GM18909 (cell line): ENCODE measurements at regions not wholly inside any gene's neighbourhood (a gene's known extent, or its start where the extent isn't known, plus 50 kb on each side); places are given as distances from the start of the nearest gene placed in this dataset.

ENCODE experiments used
- ATAC-seq: cut with Tn5 transposase; IDR thresholded peaks from one replicate; pipeline ENCODE4 v1.9.1; 2021; ENCODE audit warnings: mild to moderate bottlenecking; ENCODE audit not compliant: unreplicated experiment, poor library complexity

- ATAC-seq, result no peak
Measured at GRCh38 chr18:38028946-38029345, 463.3 kb upstream of the CELF4 start.

- ATAC-seq, result no peak
Measured at GRCh38 chr18:38025433-38026038, 459.9 kb upstream of the CELF4 start.

- no peak for ATAC-seq
Measured at GRCh38 chr18:38023871-38024270, 458.3 kb upstream of the CELF4 start.

GRCh38 chr18:38022234-38022633 is 456.6 kb upstream of the CELF4 start:
- no peak for ATAC-seq

- no peak for ATAC-seq
Measured at GRCh38 chr18:38019292-38019691, 453.7 kb upstream of the CELF4 start.

GRCh38 chr18:38010971-38011857 is 445.6 kb upstream of the CELF4 start:
- ATAC-seq, result no peak

- ATAC-seq, result no peak
Measured at GRCh38 chr18:38010037-38010436, 444.4 kb upstream of the CELF4 start.

GRCh38 chr18:38009320-38009719 is 443.7 kb upstream of the CELF4 start:
- no peak for ATAC-seq

GRCh38 chr18:38007676-38008330 is 442.2 kb upstream of the CELF4 start:
- ATAC-seq, result no peak

GRCh38 chr18:38007026-38007425 is 441.4 kb upstream of the CELF4 start:
- no peak for ATAC-seq

GRCh38 chr18:38006541-38006940 is 440.9 kb upstream of the CELF4 start:
- ATAC-seq, result no peak

GRCh38 chr18:37997695-37998094 is 432.1 kb upstream of the CELF4 start:
- ATAC-seq, result no peak

- ATAC-seq, result no peak
Measured at GRCh38 chr18:37987901-37988300, 422.3 kb upstream of the CELF4 start.

GRCh38 chr18:37986665-37987064 is 421.1 kb upstream of the CELF4 start:
- ATAC-seq, result no peak

- ATAC-seq, result no peak
Measured at GRCh38 chr18:37985126-37985525, 419.5 kb upstream of the CELF4 start.

GRCh38 chr18:37980556-37980955 is 415.0 kb upstream of the CELF4 start:
- ATAC-seq, result no peak

- ATAC-seq, result no peak
Measured at GRCh38 chr18:37975446-37975845, 409.8 kb upstream of the CELF4 start.

GRCh38 chr18:37967261-37967660 is 401.7 kb upstream of the CELF4 start:
- ATAC-seq, result no peak

- no peak for ATAC-seq
Measured at GRCh38 chr18:37965572-37965970, 400.0 kb upstream of the CELF4 start.

GRCh38 chr18:37964885-37965571 is 399.4 kb upstream of the CELF4 start:
- no peak for ATAC-seq

GRCh38 chr18:37963837-37964236 is 398.2 kb upstream of the CELF4 start:
- no peak for ATAC-seq
